LNCaP clone FGC (cell line): ENCODE measurements at regions not wholly inside any gene's neighbourhood (a gene's known extent, or its start where the extent isn't known, plus 50 kb on each side); places are given as distances from the start of the nearest gene placed in this dataset.

Source experiments
- DNase-seq: peaks from one replicate; pipeline ENCODE4 v3.0.0-alpha.2; 2011; ENCODE audit warnings: low read depth
- H3K4me3 ChIP-seq: 2 replicates; pipeline ENCODE4 v1.5.1; 2011; ENCODE audit warnings: mild to moderate bottlenecking, low read depth, low read length, control low read depth
- CTCF ChIP-seq: IDR thresholded peaks from 2 replicates; pipeline ENCODE4 v1.5.1; 2012; ENCODE audit warnings: mild to moderate bottlenecking; ENCODE audit not compliant: control insufficient read depth, insufficient read depth; ENCODE audit errors: extremely low read depth

- DNase-seq, result no peak
- no peak overlapping the region for H3K4me3 ChIP-seq
- TF ChIP-seq CTCF, result no peak
Measured at GRCh38 chr6:14305624-14306023, 188.1 kb downstream of the CD83 start.

- H3K4me3 ChIP-seq, result no peak overlapping the region
- DNase-seq, result no peak
- TF ChIP-seq CTCF, result no peak
Measured at GRCh38 chr6:14306151-14306906, 188.8 kb downstream of the CD83 start.

GRCh38 chr6:14309516-14309915 is 191.9 kb downstream of the CD83 start:
- DNase-seq, result no peak

GRCh38 chr6:14309951-14310445 is 192.4 kb downstream of the CD83 start:
- H3K4me3 ChIP-seq, result no peak overlapping the region
- no peak for DNase-seq
- no peak for TF ChIP-seq CTCF

More at GRCh38 chr6:14309516-14309915, 191.9 kb downstream of the CD83 start:
- no peak overlapping the region for H3K4me3 ChIP-seq
- TF ChIP-seq CTCF, result no peak

- no peak for TF ChIP-seq CTCF
- no peak overlapping the region for H3K4me3 ChIP-seq
- DNase-seq, result no peak
Measured at GRCh38 chr6:14310960-14311359, 193.4 kb downstream of the CD83 start.

GRCh38 chr6:14312587-14312986 is 195.0 kb downstream of the CD83 start:
- DNase-seq, result no peak
- H3K4me3 ChIP-seq, result no peak overlapping the region
- TF ChIP-seq CTCF, result no peak

GRCh38 chr6:14313248-14313647 is 195.7 kb downstream of the CD83 start:
- TF ChIP-seq CTCF, result no peak
- DNase-seq, result no peak
- H3K4me3 ChIP-seq, result no peak overlapping the region
